Lower lobe of right lung (tissue), 2 donors: ENCODE measurements at regions not wholly inside any gene's neighbourhood (a gene's known extent, or its start where the extent isn't known, plus 50 kb on each side); places are given as distances from the start of the nearest gene placed in this dataset.

Experiments
- ATAC-seq, 2 donors: fragments of 200-7000 bp; cut with Tn5 transposase; one replicate each; pipeline ENCODE4 v1.9.1; 2020 to 2022; ENCODE audit warnings: mild to moderate bottlenecking in 2 of 2, moderate library complexity in 2 of 2
- DNase-seq: peaks from one replicate; pipeline ENCODE4 v3.0.0-alpha.2; 2020
- H3K27ac ChIP-seq: fragments of 200-600 bp; one replicate; pipeline ENCODE4 v1.8.0; 2022
- H3K27me3 ChIP-seq: fragments of 200-600 bp; one replicate; pipeline ENCODE4 v1.8.0; 2022; ENCODE audit warnings: low read depth
- H3K36me3 ChIP-seq: fragments of 200-600 bp; one replicate; pipeline ENCODE4 v1.8.0; 2022; ENCODE audit warnings: mild to moderate bottlenecking
- H3K4me1 ChIP-seq: fragments of 200-600 bp; one replicate; pipeline ENCODE4 v1.8.0; 2022
- H3K4me3 ChIP-seq: fragments of 200-600 bp; one replicate; pipeline ENCODE4 v1.8.0; 2022; ENCODE audit warnings: mild to moderate bottlenecking
- H3K9me3 ChIP-seq: fragments of 200-600 bp; one replicate; pipeline ENCODE4 v1.8.0; 2022
- CTCF ChIP-seq: fragments of 200-600 bp; IDR thresholded peaks from one replicate; pipeline ENCODE4 v1.8.0; 2022; ENCODE audit warnings: antibody characterized with exemption, mild to moderate bottlenecking
- intact Hi-C: fragments of 100-400 bp; cut with DNase I; formaldehyde crosslinking; loops from one replicate; pipeline ENCODE4 v1.11.0; 2022
- donor health status: DM: no; HTN: yes; CAD: no; lungs with severe emphysema.

GRCh38 chr5:106739127-106739526 is 931.6 kb downstream of the EFNA5 start:
- no peak overlapping the region for H3K27ac ChIP-seq
- no peak for TF ChIP-seq CTCF
- H3K4me3 ChIP-seq, result no peak overlapping the region
- no peaks in the 10 kb centered on the region for H3K27me3 ChIP-seq
- no peaks in the 10 kb centered on the region for H3K36me3 ChIP-seq
- no peaks in the 10 kb centered on the region for H3K4me1 ChIP-seq
- H3K9me3 ChIP-seq, result peaks cover 10% of the 10 kb centered on the region
- intact Hi-C loops, result no loop called here
- no peak for DNase-seq
- no peak for ATAC-seq

- H3K4me1 ChIP-seq, result no peaks in the 10 kb centered on the region
- no peak for TF ChIP-seq CTCF
- DNase-seq (no peak), ATAC-seq (no peak)
- H3K9me3 ChIP-seq, result peaks cover 27% of the 10 kb centered on the region
- H3K4me3 ChIP-seq, result no peak overlapping the region
- no peak overlapping the region for H3K27ac ChIP-seq
- intact Hi-C loops, result no loop called here
- H3K36me3 ChIP-seq, result no peaks in the 10 kb centered on the region
- H3K27me3 ChIP-seq, result no peaks in the 10 kb centered on the region
These were observed 933.6 kb downstream of the EFNA5 start for GRCh38 chr5:106737111-106737510.

- intact Hi-C loops, result no loop called here
- no peak for DNase-seq
- Histone ChIP-seq H3K27me3 (no peaks in the 10 kb centered on the region), H3K36me3 (no peaks in the 10 kb centered on the region), H3K4me1 (no peaks in the 10 kb centered on the region), H3K4me3 (no peak overlapping the region), H3K27ac (no peak overlapping the region), H3K9me3 (peaks cover 31% of the 10 kb centered on the region)
- no peak for TF ChIP-seq CTCF
- no peak for ATAC-seq
These were observed 938.1 kb downstream of the EFNA5 start for GRCh38 chr5:106732624-106733023.

GRCh38 chr5:106730912-106731311 is 939.8 kb downstream of the EFNA5 start:
- Histone ChIP-seq H3K27me3 (no peaks in the 10 kb centered on the region), H3K4me3 (no peak overlapping the region), H3K27ac (no peak overlapping the region), H3K9me3 (peaks cover 31% of the 10 kb centered on the region), H3K4me1 (no peaks in the 10 kb centered on the region), H3K36me3 (no peaks in the 10 kb centered on the region)
- no peak for TF ChIP-seq CTCF
- DNase-seq, result no peak
- ATAC-seq, result peak in 1 of 2 donors; percentile 32
- intact Hi-C loops, result no loop called here

GRCh38 chr5:106730506-106730905 is 940.2 kb downstream of the EFNA5 start:
- no peak for DNase-seq
- Histone ChIP-seq H3K27ac (no peak overlapping the region), H3K4me1 (no peaks in the 10 kb centered on the region), H3K36me3 (no peaks in the 10 kb centered on the region), H3K4me3 (no peak overlapping the region), H3K27me3 (no peaks in the 10 kb centered on the region), H3K9me3 (peaks cover 31% of the 10 kb centered on the region)
- intact Hi-C loops, result no loop called here
- peak in 1 of 2 donors; percentile 38 for ATAC-seq
- no peak for TF ChIP-seq CTCF

GRCh38 chr5:106728208-106728607 is 942.5 kb downstream of the EFNA5 start:
- no peaks in the 10 kb centered on the region for H3K36me3 ChIP-seq
- H3K4me3 ChIP-seq, result no peak overlapping the region
- intact Hi-C loops, result no loop called here
- H3K4me1 ChIP-seq, result no peaks in the 10 kb centered on the region
- H3K27me3 ChIP-seq, result no peaks in the 10 kb centered on the region
- TF ChIP-seq CTCF, result no peak
- ATAC-seq (no peak), DNase-seq (no peak)
- H3K27ac ChIP-seq, result no peak overlapping the region
- peaks cover 15% of the 10 kb centered on the region for H3K9me3 ChIP-seq
